Colonic mucosa (tissue), 4 donors: ENCODE measurements at regions not wholly inside any gene's neighbourhood (a gene's known extent, or its start where the extent isn't known, plus 50 kb on each side); places are given as distances from the start of the nearest gene placed in this dataset.
"Not testable (repeated sequence)": the region's sequence is repeated elsewhere in the genome, so short reads cannot be mapped to it uniquely, and the experiment has no call there.

Experiments
- DNase-seq: peaks from one replicate; pipeline ENCODE4 v3.0.0-alpha.2; 2020
- H3K27ac ChIP-seq: fragments of 200-600 bp; one replicate; pipeline ENCODE4 v1.8.0; 2021
- H3K27me3 ChIP-seq: fragments of 200-600 bp; one replicate; pipeline ENCODE4 v1.8.0; 2021
- H3K36me3 ChIP-seq: fragments of 200-600 bp; one replicate; pipeline ENCODE4 v1.8.0; 2021
- H3K4me1 ChIP-seq: fragments of 200-600 bp; one replicate; pipeline ENCODE4 v1.8.0; 2021; ENCODE audit warnings: mild to moderate bottlenecking
- H3K4me3 ChIP-seq: fragments of 200-600 bp; one replicate; pipeline ENCODE4 v1.8.0; 2021
- H3K9ac ChIP-seq, 2 donors: one replicate each; pipeline ENCODE4 v1.7.0; 2013; ENCODE audit warnings: control low read depth in 2 of 2, low read depth in 2 of 2, low read length in 2 of 2
- H3K9me3 ChIP-seq: fragments of 200-600 bp; one replicate; pipeline ENCODE4 v1.8.0; 2021
- CTCF ChIP-seq: fragments of 200-600 bp; IDR thresholded peaks from one replicate; pipeline ENCODE4 v1.8.0; 2022; ENCODE audit warnings: antibody characterized with exemption, mild to moderate bottlenecking
- intact Hi-C: fragments of 100-400 bp; cut with DNase I; formaldehyde crosslinking; loops from one replicate; pipeline ENCODE4 v1.14.1; 2022
- donor health status: healthy.
- donor health status: DM: no; HTN: no; CAD: no.
- donor health status: DM: no; HTN: no; CAD: no.

GRCh38 chr6:137282254-137282653 is 63.1 kb upstream of the IFNGR1 start:
- H3K4me3 ChIP-seq, result no peak overlapping the region
- TF ChIP-seq CTCF, result no peak
- intact Hi-C loops, result no loop called here
- H3K9me3 ChIP-seq, result no peaks in the 10 kb centered on the region
- no peak overlapping the region for H3K9ac ChIP-seq
- H3K4me1 ChIP-seq, result no peaks in the 10 kb centered on the region
- no peak for DNase-seq
- no peaks in the 10 kb centered on the region for H3K27me3 ChIP-seq
- H3K27ac ChIP-seq, result no peak overlapping the region
- H3K36me3 ChIP-seq, result no peaks in the 10 kb centered on the region

- H3K4me1 ChIP-seq, H3K9ac ChIP-seq, H3K4me3 ChIP-seq, H3K27me3 ChIP-seq, intact Hi-C loops, H3K36me3 ChIP-seq, H3K27ac ChIP-seq, H3K9me3 ChIP-seq, DNase-seq: not testable (repeated sequence)
These were observed 60.1 kb upstream of the IFNGR1 start for GRCh38 chr6:137279279-137279678.

- DNase-seq, result no peak
- Histone ChIP-seq H3K36me3 (no peaks in the 10 kb centered on the region), H3K9ac (no peak overlapping the region), H3K27ac (no peak overlapping the region), H3K9me3 (no peaks in the 10 kb centered on the region), H3K27me3 (no peaks in the 10 kb centered on the region), H3K4me1 (no peaks in the 10 kb centered on the region), H3K4me3 (no peak overlapping the region)
- intact Hi-C loops, result no loop called here
- TF ChIP-seq CTCF, result no peak
These were observed 58.9 kb upstream of the IFNGR1 start for GRCh38 chr6:137277971-137278637.

GRCh38 chr6:137272403-137272802 is 53.2 kb upstream of the IFNGR1 start:
- no peak for TF ChIP-seq CTCF
- Histone ChIP-seq H3K4me1 (no peaks in the 10 kb centered on the region), H3K36me3 (no peaks in the 10 kb centered on the region), H3K9me3 (no peaks in the 10 kb centered on the region), H3K27me3 (no peaks in the 10 kb centered on the region), H3K4me3 (no peak overlapping the region), H3K27ac (no peak overlapping the region), H3K9ac (no peak overlapping the region)
- intact Hi-C loops, result loop anchor here (2.0 kb wide), 1 partner anchor 40 kb away; no protein-coding TSS in a partner anchor
- DNase-seq, result no peak

- Histone ChIP-seq H3K27ac (no peak overlapping the region), H3K27me3 (no peaks in the 10 kb centered on the region), H3K9me3 (no peaks in the 10 kb centered on the region), H3K4me1 (no peaks in the 10 kb centered on the region), H3K9ac (no peak overlapping the region), H3K4me3 (no peak overlapping the region), H3K36me3 (no peaks in the 10 kb centered on the region)
- no peak for DNase-seq
- TF ChIP-seq CTCF, result peak; percentile 87
- intact Hi-C loops, result loop anchor here (2.0 kb wide), 1 partner anchor 41 kb away; no protein-coding TSS in a partner anchor
These were observed 52.3 kb upstream of the IFNGR1 start for GRCh38 chr6:137271245-137272183.
